Neural progenitor cell (in vitro differentiated cells): ENCODE measurements at regions not wholly inside any gene's neighbourhood (a gene's known extent, or its start where the extent isn't known, plus 50 kb on each side); places are given as distances from the start of the nearest gene placed in this dataset.

ENCODE experiments used
- EZH2 ChIP-seq: fragments of 200-600 bp; sonication (generic); IDR thresholded peaks from 2 replicates; pipeline ENCODE4 v1.6.1; 2017; ENCODE audit warnings: antibody characterized with exemption, mild to moderate bottlenecking, moderate library complexity
- EZH2phosphoT487 ChIP-seq: fragments of 200-600 bp; sonication (generic); IDR thresholded peaks from 2 replicates; pipeline ENCODE4 v1.6.1; 2017; ENCODE audit warnings: antibody characterized with exemption
- TF ChIP-seq, protein P1 (sequence below): fragments of 200-600 bp; sonication (generic); IDR thresholded peaks from 2 replicates; pipeline ENCODE4 v1.5.1; 2017; ENCODE audit warnings: antibody characterized with exemption, mild to moderate bottlenecking

DNA sequence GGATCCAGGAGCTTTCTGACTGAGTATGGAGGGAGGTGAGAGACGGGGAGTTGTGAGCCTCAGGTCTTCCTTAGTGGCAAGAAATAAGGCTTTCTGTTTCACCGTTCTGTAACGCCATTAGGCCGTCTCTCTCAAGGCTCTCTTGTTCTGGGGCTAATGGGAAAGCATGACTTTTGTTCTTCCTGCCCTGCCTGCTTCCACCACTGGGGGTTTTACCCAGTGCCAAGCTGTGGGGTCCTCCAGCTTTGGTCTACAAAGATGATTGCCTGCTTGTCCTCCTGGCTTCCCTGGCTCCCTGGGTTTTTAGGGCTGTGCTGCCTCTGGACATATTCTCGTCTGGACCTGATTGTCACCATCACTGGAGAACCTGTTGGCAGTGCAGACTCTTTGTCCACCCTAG lies 74.8 kb upstream of the TINAGL1 start:
- TF ChIP-seq, protein P1, sequence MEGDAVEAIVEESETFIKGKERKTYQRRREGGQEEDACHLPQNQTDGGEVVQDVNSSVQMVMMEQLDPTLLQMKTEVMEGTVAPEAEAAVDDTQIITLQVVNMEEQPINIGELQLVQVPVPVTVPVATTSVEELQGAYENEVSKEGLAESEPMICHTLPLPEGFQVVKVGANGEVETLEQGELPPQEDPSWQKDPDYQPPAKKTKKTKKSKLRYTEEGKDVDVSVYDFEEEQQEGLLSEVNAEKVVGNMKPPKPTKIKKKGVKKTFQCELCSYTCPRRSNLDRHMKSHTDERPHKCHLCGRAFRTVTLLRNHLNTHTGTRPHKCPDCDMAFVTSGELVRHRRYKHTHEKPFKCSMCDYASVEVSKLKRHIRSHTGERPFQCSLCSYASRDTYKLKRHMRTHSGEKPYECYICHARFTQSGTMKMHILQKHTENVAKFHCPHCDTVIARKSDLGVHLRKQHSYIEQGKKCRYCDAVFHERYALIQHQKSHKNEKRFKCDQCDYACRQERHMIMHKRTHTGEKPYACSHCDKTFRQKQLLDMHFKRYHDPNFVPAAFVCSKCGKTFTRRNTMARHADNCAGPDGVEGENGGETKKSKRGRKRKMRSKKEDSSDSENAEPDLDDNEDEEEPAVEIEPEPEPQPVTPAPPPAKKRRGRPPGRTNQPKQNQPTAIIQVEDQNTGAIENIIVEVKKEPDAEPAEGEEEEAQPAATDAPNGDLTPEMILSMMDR = peak; percentile 25
- no peak for TF ChIP-seq EZH2
- TF ChIP-seq EZH2phosphoT487 = no peak
